ENCODE measurements at regions not wholly inside any gene's neighbourhood (a gene's known extent, or its start where the extent isn't known, plus 50 kb on each side); places are given as distances from the start of the nearest gene placed in this dataset.

DNA sequence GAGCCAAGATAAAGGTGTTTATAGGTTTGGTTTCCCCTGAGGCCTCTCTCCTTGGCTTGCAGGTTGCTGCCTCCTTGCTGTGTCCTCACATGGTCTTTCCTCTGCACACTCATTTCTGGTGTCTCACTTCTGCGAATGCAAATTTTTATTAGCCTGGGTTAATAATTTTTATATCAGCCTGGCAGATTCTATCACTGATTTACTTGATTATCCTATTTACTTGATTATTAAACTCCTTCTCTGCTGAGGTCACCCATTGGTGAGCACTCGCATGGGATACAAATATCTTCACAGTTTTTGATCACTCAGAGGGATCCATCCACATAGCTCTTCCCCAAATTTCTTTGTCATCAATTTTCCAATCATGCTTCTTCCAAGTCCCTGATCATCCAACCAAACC is 90.9 kb upstream of the IGLL5 start:
- TF ChIP-seq, protein P1, sequence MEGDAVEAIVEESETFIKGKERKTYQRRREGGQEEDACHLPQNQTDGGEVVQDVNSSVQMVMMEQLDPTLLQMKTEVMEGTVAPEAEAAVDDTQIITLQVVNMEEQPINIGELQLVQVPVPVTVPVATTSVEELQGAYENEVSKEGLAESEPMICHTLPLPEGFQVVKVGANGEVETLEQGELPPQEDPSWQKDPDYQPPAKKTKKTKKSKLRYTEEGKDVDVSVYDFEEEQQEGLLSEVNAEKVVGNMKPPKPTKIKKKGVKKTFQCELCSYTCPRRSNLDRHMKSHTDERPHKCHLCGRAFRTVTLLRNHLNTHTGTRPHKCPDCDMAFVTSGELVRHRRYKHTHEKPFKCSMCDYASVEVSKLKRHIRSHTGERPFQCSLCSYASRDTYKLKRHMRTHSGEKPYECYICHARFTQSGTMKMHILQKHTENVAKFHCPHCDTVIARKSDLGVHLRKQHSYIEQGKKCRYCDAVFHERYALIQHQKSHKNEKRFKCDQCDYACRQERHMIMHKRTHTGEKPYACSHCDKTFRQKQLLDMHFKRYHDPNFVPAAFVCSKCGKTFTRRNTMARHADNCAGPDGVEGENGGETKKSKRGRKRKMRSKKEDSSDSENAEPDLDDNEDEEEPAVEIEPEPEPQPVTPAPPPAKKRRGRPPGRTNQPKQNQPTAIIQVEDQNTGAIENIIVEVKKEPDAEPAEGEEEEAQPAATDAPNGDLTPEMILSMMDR (IDR thresholded peaks at IDR 0.05) = no peak
- TF ChIP-seq POLR2A (IDR thresholded peaks at IDR 0.05) = no peak

Measured in Peyer's patch (tissue), 4 donors.